Retina (tissue), 1 donor: ENCODE measurements at regions not wholly inside any gene's neighbourhood (a gene's known extent, or its start where the extent isn't known, plus 50 kb on each side); places are given as distances from the start of the nearest gene placed in this dataset.
"Not testable (repeated sequence)": the region's sequence is repeated elsewhere in the genome, so short reads cannot be mapped to it uniquely, and the experiment has no call there.

Experiments used
- DNase-seq: peaks from one replicate; pipeline ENCODE4 v3.0.0-alpha.2; 2016

GRCh38 chrX:46298821-46299220 lies 246.4 kb downstream of the ZNF674 start:
- DNase-seq = no peak

GRCh38 chrX:46295963-46296362 lies 249.3 kb downstream of the ZNF674 start:
- no peak for DNase-seq

GRCh38 chrX:46294234-46294633 lies 251.0 kb downstream of the ZNF674 start:
- DNase-seq = no peak

DNA sequence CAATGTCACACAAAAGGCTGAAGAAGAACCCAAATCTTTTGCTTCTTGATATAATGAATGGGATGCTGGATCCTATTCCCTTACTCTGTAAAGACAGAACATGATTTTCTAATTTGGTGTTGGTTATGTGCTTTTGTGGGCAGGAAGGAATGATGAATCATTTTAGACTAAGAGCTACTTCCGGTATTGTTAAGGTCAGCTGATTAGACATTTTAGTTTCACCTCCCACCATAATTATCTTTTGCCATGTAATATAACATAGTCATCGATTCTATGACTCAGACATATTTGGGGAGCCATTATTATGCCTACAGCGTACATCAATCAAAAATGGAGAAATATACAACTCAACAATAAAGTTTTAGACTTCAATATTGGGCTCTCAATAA lies 265.3 kb downstream of the ZNF674 start:
- DNase-seq = no peak

- no peak for DNase-seq
Measured at GRCh38 chrX:46279214-46279924, 265.9 kb downstream of the ZNF674 start.

DNA sequence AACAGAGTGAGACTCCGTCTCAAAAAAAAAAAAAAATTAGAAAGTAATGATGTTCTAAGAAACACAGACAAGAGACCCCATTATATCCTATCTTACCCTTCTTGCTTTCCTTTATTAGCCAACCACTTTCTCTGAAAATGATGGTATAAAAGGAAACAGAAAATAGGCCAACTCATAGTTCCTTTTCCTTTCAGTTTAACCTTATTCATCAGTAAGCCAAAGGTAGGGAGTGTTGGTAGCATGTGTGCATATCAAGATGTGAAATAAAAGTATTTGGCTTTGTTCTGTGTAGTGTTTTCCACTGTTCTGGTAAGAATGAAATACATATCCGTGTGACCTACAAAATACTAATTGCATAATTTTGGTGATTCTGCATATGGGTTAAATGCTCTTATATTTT lies 266.6 kb downstream of the ZNF674 start:
- no peak for DNase-seq

DNA sequence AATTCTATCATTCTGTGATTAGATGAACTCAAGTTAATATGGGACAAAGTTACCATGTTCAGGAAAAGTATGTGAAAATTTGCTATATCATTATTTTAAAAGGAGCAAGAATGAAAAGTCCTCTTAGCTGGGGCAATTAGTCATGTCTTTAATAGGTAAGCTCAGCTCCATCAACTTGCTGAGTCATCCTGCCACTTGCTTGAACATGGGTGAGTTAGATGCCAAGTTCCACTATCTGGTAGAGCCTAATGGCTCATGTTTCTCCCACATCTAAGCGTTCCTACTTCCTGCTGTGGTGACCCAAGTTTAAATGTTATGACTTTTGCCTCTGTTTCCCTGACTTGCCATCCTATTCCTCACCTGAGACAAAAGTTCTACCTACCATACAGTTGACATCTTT lies 276.8 kb downstream of the ZNF674 start:
- no peak for DNase-seq

- DNase-seq = no peak
Measured at GRCh38 chrX:46263494-46263893, 281.7 kb downstream of the ZNF674 start.

- no peak for DNase-seq
Measured at GRCh38 chrX:46262304-46262703, 282.9 kb downstream of the ZNF674 start.

DNA sequence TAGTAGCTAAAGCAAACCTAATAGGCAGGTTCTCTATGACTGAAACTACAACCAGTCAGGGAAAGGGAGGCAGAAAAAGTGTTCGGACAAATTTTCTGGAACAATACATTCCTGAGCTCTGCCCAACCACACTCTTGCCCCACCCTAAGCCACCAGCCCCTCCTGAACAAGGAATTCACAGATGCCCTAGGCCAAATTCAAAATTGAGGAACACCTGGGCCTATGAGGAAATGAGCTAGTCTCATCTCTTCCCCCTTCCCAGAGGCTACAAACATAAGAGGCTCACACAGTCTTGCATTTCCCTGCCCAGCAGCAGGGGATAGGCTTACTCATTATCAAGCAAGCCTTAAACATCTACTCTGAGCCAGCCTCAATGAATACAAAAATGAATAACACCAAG lies 284.7 kb downstream of the ZNF674 start:
- no peak for DNase-seq

DNA sequence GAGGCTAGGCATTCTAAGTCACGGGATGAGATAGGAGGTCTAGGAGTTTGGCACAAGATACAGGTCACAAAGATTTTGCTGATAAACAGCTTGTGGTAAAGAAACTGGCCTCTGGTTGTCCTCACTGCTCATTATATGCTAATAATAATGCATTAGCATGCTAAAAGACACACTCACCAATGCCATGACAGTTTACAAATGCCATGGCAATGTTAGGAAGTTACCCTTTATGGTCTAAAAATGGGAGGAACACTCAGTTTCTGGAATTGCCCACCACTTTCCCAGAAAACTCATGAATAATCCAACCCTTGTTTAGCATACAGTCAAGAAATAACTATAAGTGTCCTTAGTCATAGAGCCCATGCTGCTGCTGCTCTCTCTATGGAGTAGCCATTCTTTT lies 286.9 kb downstream of the ZNF674 start:
- no peak for DNase-seq

GRCh38 chrX:46257451-46257879 lies 287.8 kb downstream of the ZNF674 start:
- no peak for DNase-seq

DNA sequence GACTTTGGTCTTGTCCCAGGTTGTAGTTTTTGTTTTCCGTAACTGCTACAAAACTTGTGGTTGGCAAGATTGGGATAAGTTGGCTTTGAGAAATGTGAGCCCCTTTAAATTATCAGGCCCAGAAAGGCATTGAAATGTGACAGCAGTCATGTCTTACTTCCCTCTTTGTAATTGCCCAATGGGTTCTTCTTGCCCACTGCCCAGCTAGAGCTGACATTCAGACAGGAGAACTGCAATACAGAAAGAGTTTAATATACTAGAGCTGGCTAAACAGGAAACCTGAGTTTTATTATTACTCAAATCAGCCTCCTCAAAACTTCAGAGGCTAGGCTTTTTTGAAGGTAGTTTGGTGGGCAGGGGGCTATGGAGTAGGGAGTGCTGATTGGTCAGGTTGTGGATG lies 288.3 kb downstream of the ZNF674 start:
- DNase-seq = no peak

- no peak for DNase-seq
Measured at GRCh38 chrX:46255046-46255445, 290.2 kb downstream of the ZNF674 start.

DNA sequence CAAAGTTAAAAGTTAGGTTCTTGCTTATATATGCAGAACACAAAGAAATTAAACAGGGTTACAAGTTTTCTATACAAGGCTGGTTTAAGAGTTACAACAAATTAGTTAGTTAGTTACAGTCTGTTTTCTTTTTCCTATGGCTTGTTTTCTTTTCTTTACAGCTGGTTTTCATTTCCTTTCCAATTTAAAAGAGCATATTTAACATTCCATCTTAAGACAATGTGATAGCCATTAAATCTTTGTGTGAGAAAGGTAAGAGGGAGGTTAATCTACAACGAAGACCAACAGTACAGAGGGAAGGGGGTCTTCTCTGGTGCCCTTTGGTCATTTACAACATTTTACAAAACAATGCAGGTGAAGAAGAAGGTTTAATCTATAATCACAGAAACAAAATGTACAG lies 290.6 kb downstream of the ZNF674 start:
- no peak for DNase-seq

GRCh38 chrX:46251755-46252154 lies 293.5 kb downstream of the ZNF674 start:
- DNase-seq = no peak

- no peak for DNase-seq
Measured at GRCh38 chrX:46250151-46250550, 295.1 kb downstream of the ZNF674 start.

- DNase-seq = no peak
Measured at GRCh38 chrX:46247456-46247855, 297.8 kb downstream of the ZNF674 start.

GRCh38 chrX:46244451-46244850 lies 300.8 kb downstream of the ZNF674 start:
- no peak for DNase-seq

DNA sequence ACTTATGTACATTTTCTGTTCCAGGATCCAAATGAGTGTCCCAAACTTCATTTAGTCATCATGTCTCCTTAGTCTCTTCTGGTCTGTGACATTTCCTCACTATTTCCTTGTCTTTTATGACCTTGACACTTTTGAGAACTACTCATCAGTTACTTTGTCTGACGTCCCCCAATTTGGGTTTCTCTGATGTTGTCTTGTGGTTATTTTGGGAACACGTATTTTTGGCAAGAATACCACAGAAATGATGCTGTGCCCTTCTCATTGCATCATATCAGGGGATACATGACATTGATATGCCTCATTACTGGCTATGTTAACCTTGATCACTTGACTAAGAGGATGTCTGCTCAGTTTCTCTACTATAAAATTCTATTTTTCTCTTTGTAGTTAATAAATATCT lies 308.8 kb downstream of the ZNF674 start:
- DNase-seq = no peak

GRCh38 chrX:46235778-46236177 lies 309.4 kb downstream of the ZNF674 start:
- no peak for DNase-seq

DNA sequence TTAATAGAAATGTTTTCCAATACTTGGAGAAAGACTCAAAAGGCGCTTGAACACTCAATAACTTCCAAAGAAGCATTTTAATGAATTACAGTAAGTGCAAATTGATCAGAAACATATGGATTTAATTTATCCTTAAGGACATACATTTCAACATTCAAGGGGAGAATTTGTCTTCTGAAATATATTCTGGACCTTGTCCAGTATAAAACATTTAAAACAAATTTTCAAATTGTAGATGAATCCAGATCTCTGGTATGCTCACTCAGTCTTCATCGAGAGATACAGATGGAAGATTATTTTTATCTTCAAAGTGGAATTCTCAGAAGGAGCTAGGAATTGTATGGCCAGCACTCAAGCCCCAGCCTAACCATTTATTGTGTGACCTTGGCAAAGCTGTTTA lies 310.4 kb downstream of the ZNF674 start:
- DNase-seq = no peak

DNA sequence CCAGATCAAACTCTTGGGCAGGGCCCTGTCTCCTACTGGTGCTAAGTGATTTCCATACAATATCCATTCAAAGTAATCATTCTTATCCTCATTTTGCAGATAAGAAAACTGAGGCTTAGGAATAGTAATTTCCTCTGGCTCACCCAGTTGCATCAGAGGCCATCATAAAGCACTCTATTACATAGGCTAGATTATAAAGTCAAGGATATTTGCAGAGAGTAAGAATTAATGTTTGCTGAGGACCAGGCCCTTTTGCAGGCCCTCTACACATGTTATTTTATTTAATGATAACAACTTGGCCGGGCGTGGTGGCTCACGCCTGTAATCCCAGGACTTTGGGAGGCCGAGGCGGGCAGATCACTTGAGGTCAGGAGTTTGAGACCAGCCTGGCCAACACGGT lies 316.8 kb downstream of the ZNF674 start:
- no peak for DNase-seq

GRCh38 chrX:46226422-46226821 lies 318.8 kb downstream of the ZNF674 start:
- no peak for DNase-seq

DNA sequence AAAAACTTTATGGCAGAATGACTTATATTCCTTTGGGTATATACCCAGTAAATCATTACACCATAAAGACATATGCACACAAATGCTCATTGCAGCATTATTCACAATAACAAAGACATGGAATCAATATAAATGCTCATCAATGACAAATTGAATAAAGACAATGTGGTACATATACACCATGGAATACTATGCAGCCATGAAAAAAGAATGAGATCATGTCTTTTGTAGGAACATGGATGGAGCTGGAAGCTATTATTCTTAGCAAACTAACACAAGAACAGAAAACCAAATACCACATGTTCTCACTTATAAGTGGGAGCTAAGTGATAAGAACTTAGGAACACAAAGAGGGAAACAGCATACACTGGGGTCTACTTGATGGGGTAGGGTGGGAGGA lies 321.7 kb downstream of the ZNF674 start:
- DNase-seq = not testable (repeated sequence)
